GM10266 (cell line): ENCODE measurements at regions not wholly inside any gene's neighbourhood (a gene's known extent, or its start where the extent isn't known, plus 50 kb on each side); places are given as distances from the start of the nearest gene placed in this dataset.

Source experiments
- DNase-seq: peaks from one replicate; pipeline ENCODE4 v3.0.0; 2012; ENCODE audit errors: extremely low spot score
- CTCF ChIP-seq: IDR thresholded peaks from 2 replicates; pipeline ENCODE4 v1.5.1; 2012; ENCODE audit warnings: mild to moderate bottlenecking, low read depth; ENCODE audit not compliant: control insufficient read depth, insufficient read depth; ENCODE audit errors: missing control alignments

GRCh38 chr4:62288808-62289541 lies 1088.8 kb downstream of the ADGRL3 start:
- no peak for TF ChIP-seq CTCF

GRCh38 chr4:62285026-62285425 lies 1084.9 kb downstream of the ADGRL3 start:
- no peak for DNase-seq
- no peak for TF ChIP-seq CTCF

More at GRCh38 chr4:62288808-62289541, 1088.8 kb downstream of the ADGRL3 start:
- DNase-seq = no peak

- no peak for TF ChIP-seq CTCF
- DNase-seq = no peak
Observed at GRCh38 chr4:62279689-62280088, 1079.6 kb downstream of the ADGRL3 start.

GRCh38 chr4:62275470-62275869 lies 1075.3 kb downstream of the ADGRL3 start:
- TF ChIP-seq CTCF = no peak
- DNase-seq = no peak

- TF ChIP-seq CTCF = no peak
- no peak for DNase-seq
Observed at GRCh38 chr4:62274782-62275181, 1074.7 kb downstream of the ADGRL3 start.

GRCh38 chr4:62271107-62271506 lies 1071.0 kb downstream of the ADGRL3 start:
- TF ChIP-seq CTCF = no peak
- DNase-seq = no peak

- DNase-seq = no peak
- TF ChIP-seq CTCF = no peak
Observed at GRCh38 chr4:62269918-62270317, 1069.8 kb downstream of the ADGRL3 start.
